ENCODE measurements at regions not wholly inside any gene's neighbourhood (a gene's known extent, or its start where the extent isn't known, plus 50 kb on each side); places are given as distances from the start of the nearest gene placed in this dataset.

- DNase-seq, result no peak
These were observed 528.3 kb upstream of the CFAP20DC start for GRCh38 chr3:59578129-59578528.

DNA sequence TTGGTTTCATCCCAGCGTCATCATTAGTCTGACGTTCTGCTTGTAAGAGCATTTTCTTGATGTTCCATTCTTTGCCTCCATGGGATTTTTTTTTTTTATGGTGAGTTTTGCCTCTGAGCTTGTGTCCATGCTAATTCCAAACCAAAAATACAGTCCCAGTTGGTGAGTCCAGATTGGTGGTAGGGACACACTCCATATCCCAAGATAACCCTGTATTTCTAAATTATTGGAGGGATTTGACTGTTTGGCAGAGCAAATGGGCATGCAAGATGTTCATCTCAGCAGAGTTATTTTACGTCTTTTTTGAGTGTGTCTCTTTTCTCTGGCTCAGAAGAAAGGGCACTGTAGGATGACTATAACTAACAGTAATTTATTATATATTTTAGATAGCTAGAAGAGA, 526.8 kb upstream of the CFAP20DC start:
- DNase-seq, result no peak

- DNase-seq, result peak; percentile 55
These were observed 525.5 kb upstream of the CFAP20DC start for GRCh38 chr3:59575113-59576001.

GRCh38 chr3:59573911-59574310, 524.1 kb upstream of the CFAP20DC start:
- peak; percentile 64 for DNase-seq

GRCh38 chr3:59572106-59572505, 522.3 kb upstream of the CFAP20DC start:
- DNase-seq, result no peak

- no peak for DNase-seq
These were observed 521.0 kb upstream of the CFAP20DC start for GRCh38 chr3:59570806-59571205.

DNA sequence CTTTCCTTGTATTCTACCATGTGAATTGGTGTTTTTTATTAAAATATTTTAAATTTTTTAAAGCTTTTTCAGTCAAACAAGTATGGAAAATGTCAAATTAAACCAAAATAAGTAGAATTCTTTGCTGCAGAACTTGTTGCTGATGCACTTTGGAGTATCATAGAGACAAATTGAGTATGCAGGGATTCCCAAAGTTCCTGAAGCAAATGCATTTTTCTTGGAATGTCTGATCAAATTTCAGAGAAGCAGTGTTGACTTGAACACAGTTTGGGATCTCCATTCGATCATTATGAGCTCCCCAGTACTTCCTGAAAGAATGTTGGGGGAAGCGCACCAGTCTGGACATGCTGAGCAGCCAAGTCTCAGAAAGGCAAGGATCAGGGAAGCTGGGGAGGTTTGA, 517.8 kb upstream of the CFAP20DC start:
- no peak for DNase-seq

- DNase-seq, result no peak
These were observed 516.7 kb upstream of the CFAP20DC start for GRCh38 chr3:59566481-59566975.

DNA sequence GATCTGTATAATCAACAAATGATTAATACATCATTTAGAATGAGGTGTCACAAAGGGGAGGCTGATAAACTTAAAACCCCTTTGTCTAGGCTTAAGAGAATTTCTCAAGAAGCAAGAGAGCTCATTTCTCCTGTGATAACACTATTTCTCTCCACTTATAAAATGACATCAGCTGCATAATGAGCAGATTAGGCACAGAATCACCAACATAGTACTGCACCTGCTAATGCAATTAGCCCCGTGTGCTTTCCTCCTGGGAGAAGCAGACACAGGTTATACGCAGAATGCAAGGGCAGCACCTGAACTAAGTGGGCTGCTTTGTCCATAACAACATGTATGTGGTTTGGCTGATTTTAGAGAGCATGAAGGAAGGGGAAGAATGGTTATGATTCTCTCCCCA, 515.3 kb upstream of the CFAP20DC start:
- DNase-seq, result no peak

DNA sequence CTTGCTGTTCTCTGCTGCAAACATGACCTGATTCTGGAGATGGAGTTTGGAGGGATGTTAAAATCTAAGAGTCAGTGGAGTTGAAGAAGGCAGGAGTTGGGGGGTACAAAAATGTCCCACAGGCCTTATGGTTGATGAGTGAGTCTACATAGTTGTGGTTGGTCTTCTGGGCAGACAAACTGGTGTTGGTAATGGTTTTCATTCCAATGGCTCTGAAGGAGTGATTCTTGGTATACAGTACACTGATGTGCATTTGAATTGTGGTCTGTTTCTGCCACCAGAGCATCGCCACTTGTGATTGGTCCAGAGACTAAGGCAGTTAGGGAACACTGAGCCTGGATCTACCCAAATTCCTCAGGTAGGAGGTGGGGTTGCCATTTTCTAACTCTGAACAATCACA, 514.1 kb upstream of the CFAP20DC start:
- no peak for DNase-seq

GRCh38 chr3:59563072-59563605, 513.3 kb upstream of the CFAP20DC start:
- DNase-seq, result no peak

- peak; percentile 84 for DNase-seq
These were observed 510.1 kb upstream of the CFAP20DC start for GRCh38 chr3:59559721-59560435.

GRCh38 chr3:59558906-59559720, 509.3 kb upstream of the CFAP20DC start:
- no peak for DNase-seq

DNA sequence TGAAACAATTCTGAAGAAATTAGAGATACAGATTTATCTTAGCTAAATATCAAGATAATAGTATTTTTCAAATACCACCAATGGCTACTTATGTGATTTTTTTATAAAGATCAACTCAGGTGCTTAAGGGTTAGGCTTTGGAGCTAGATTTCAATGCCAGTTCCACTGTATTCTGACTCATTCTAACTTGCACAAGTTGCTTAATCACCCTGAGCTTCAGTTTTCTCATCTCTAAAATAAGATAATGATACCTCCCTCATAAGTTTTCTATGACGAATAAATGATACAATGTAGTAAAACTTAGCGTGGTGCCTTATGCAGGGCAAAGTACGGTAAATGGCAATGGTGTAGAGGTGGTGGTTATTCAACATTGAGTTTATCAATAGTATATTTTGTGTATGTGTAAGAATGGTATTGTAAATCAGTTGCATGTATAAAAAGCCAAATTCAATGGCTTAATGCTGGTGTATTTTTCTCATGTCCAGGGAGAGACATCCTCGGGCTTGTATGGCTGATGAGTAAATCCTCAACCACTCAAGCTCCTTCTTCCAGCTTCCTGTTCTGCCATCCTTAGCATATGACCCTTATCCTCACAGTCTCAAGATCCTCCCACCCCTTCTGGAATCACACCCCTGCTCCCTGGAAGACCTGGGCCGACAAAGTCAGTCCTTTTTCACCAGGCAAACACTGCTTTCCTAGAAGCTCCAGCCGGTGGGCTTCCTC, 505.9 kb upstream of the CFAP20DC start:
- no peak for DNase-seq

- no peak for DNase-seq
These were observed 503.3 kb upstream of the CFAP20DC start for GRCh38 chr3:59553076-59553475.

GRCh38 chr3:59551834-59552233, 502.0 kb upstream of the CFAP20DC start:
- DNase-seq, result no peak

DNA sequence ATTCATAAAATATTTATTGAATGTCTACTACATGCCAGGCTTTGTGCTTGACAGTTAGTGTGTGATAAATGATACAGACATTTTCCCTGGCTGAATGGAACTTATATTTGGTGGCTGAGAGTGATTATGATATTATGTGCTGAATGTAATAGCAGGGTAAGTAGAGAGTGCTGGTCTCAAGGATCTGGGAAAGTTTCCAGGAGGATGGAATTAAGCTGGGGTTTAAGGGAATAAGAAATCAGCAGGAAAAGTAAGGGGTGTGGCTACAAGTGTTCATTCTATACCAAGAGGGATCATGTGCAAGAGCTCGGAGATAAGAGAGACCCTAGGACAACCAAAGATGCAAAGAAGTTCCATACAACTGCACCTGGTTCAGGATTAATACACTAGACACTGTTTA, 500.1 kb upstream of the CFAP20DC start:
- no peak for DNase-seq

- DNase-seq, result no peak
These were observed 498.0 kb upstream of the CFAP20DC start for GRCh38 chr3:59547874-59548273.

DNA sequence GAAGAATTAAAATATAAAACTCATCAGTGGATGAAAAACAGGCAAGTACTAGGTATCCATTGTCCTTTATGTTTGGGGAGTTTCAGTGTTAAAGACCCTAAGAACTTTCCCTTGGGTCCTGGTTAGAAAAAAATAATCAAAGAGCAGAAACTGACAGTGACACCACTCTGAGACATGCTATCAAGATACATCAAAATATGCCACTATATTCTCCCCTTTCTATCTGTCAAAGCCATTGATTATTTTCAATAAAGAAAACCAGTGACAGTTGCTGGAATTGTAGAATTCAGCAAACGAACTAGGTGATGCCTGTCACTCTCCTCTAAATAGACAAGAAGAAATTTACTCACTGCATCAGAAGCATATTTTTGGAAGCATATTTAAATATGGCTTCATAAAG, 496.7 kb upstream of the CFAP20DC start:
- DNase-seq, result no peak

DNA sequence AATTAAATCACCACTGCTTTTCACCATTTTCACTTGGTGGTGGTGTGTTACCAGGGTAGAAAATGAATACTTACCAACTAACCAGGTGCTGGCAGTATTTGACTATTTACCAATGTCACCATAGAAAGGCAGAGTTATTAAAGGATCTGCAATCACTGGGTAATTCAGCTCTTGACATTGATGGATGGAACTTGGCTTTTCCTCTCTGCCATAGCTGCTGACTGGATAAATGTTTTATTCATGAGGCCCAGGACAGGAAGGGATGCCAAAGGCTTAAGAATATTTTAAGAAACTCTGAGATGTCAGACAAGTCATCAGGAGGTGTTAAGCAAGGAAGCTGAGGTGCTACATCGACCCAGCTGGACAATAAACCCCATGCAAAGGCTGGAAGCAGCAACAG, 495.5 kb upstream of the CFAP20DC start:
- DNase-seq, result no peak

- no peak for DNase-seq
These were observed 492.5 kb upstream of the CFAP20DC start for GRCh38 chr3:59542276-59542675.

DNA sequence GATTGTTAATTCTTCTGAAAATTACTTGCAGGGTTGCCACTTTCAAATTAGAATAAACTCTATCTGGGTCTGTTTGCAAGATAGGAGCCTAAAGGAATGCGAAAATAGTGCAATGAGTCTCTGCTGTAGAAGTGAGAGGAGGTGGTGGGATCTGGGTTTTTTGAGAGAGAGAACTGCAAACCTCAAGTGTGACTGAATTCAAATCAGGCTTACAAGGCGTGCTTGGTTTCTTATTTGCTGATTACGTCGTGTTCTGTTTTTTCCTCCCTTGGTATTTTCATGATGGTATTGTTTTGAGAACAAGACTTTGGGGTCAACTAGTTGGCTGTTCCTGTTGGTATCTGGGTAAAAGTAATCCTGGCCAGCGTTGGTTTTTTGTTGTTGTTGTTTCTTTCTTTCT, 490.9 kb upstream of the CFAP20DC start:
- no peak for DNase-seq
